AG09309 (cell line): ENCODE measurements at regions not wholly inside any gene's neighbourhood (a gene's known extent, or its start where the extent isn't known, plus 50 kb on each side); places are given as distances from the start of the nearest gene placed in this dataset.

Source experiments
- DNase-seq: peaks from one replicate; pipeline ENCODE4 v3.0.0-alpha.2; 2010; ENCODE audit warnings: low read depth
- H3K4me3 ChIP-seq: 2 replicates; pipeline ENCODE4 v1.5.1; 2011; ENCODE audit warnings: mild to moderate bottlenecking, low read depth, low read length, moderate library complexity; ENCODE audit not compliant: control insufficient read depth
- CTCF ChIP-seq: IDR thresholded peaks from 2 replicates; pipeline ENCODE4 v1.5.1; 2011; ENCODE audit warnings: mild to moderate bottlenecking, low read depth, low read length, inconsistent platforms; ENCODE audit not compliant: insufficient read depth, control insufficient read depth; ENCODE audit errors: missing control alignments

- H3K4me3 ChIP-seq = no peak overlapping the region
- no peak for DNase-seq
- no peak for TF ChIP-seq CTCF
These were observed 86.3 kb upstream of the GOT2 start for GRCh38 chr16:58820411-58820810.

GRCh38 chr16:58815181-58815888 is 81.2 kb upstream of the GOT2 start:
- no peak overlapping the region for H3K4me3 ChIP-seq
- DNase-seq = no peak
- no peak for TF ChIP-seq CTCF

GRCh38 chr16:58814348-58814801 is 80.3 kb upstream of the GOT2 start:
- H3K4me3 ChIP-seq = no peak overlapping the region; the same call in 1 of the 2 replicates
- no peak for DNase-seq
- peak; percentile 93 for TF ChIP-seq CTCF

GRCh38 chr16:58809213-58809612 is 75.1 kb upstream of the GOT2 start:
- no peak overlapping the region for H3K4me3 ChIP-seq
- no peak for DNase-seq
- no peak for TF ChIP-seq CTCF

GRCh38 chr16:58807276-58807675 is 73.2 kb upstream of the GOT2 start:
- H3K4me3 ChIP-seq = no peak overlapping the region
- no peak for TF ChIP-seq CTCF

GRCh38 chr16:58801838-58802237 is 67.7 kb upstream of the GOT2 start:
- no peak for TF ChIP-seq CTCF
- no peak for DNase-seq
- no peak overlapping the region for H3K4me3 ChIP-seq

More at GRCh38 chr16:58807276-58807675, 73.2 kb upstream of the GOT2 start:
- DNase-seq = no peak
